ENCODE measurements at regions not wholly inside any gene's neighbourhood (a gene's known extent, or its start where the extent isn't known, plus 50 kb on each side); places are given as distances from the start of the nearest gene placed in this dataset.

GRCh38 chr5:67306965-67307607 lies 110.5 kb upstream of the CD180 start:
- DNase-seq (ENCODE audit: low read depth in 1 of 2, low spot score in 1 of 2) (no peak), FAIRE-seq (no peak)
- 59% methylated on average over 4 of the region's 4 CpGs for WGBS (ENCODE audit: missing lambda C conversion rate)

DNA sequence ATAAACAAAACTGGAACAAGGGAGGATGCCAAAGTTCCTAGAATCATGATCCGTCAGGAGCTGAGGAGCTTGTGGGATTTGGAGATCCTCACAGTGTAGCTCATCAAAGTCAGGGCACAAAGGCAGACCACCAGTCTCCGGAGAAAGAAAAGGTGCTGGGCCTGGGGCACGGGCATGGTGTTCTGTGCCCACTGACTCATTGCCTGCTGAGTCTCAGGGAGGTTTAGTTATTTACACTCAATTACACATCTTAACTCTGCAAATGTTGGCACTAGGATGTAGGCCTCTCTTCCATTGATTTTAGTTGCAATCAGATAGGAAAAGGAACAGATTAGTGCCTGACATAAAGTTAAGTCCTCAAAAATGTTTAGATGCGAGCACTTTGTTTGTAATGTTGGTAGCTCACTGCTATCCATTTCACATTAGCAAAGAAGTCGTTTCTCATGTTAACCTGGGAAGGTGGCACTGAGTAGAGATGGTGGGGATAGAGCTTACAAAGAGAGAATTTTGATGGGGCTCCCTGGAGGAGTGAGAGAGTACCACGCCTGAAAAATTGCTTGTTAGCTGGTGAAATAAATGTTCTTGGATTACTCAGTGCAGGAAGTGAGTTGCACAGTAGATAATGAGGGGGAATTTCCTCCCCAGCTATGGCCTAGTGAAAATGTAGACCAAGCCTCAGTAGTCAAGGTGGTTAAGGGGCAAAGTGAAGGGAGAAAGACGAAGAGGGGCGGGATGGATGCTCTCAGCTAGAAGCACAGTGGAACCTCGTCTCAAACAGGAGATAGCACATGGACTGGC lies 109.5 kb upstream of the CD180 start:
- 46% methylated on average over 9 of the region's 9 CpGs for WGBS (ENCODE audit: missing lambda C conversion rate)
- H3K4me2 ChIP-seq, result no peak overlapping the region
- POLR2A ChIA-PET, result no interaction called here
- FAIRE-seq (no peak), ATAC-seq (no peak), DNase-seq (ENCODE audit: low read depth in 1 of 2, low spot score in 1 of 2) (no peak)
- CTCF ChIA-PET, result interaction anchor here (1.0 to 1.1 kb wide), 2 partner anchors 245 to 670 kb away, joined by 3 read pairs; no protein-coding TSS in a partner anchor
- H3K27ac ChIP-seq, result no peak overlapping the region
- TF ChIP-seq ZFP36 (IDR thresholded peaks at IDR 0.05; ENCODE audit: borderline replicate concordance, partially characterized antibody), result no peak
- no peak for TF ChIP-seq FOSB (CRISPR knock-in tag; IDR thresholded peaks at IDR 0.05)
- no peak for TF ChIP-seq HES2 (IDR thresholded peaks at IDR 0.05)
- no peak for TF ChIP-seq RFX5 (IDR thresholded peaks at IDR 0.05)
- no peak for TF ChIP-seq ZNF302 (CRISPR knock-in tag; IDR thresholded peaks at IDR 0.05)
- TF ChIP-seq E2F6 (IDR thresholded peaks at IDR 0.05; ENCODE audit: borderline replicate concordance, low read depth), result no peak
- no peak for TF ChIP-seq CHD2 (IDR thresholded peaks at IDR 0.05; ENCODE audit: low read length, partially characterized antibody)
- TF ChIP-seq MAZ (IDR thresholded peaks at IDR 0.05; ENCODE audit: borderline replicate concordance, low read depth, low read length), result no peak
- no peaks in the 10 kb centered on the region for H3K9me3 ChIP-seq
- 0 out of 3 replicates have a peak, but pooled peaks cover 6% of the 10 kb centered on the region for H3K4me1 ChIP-seq
- H3K4me3 ChIP-seq, result no peak overlapping the region

More at GRCh38 chr5:67306965-67307607, 110.5 kb upstream of the CD180 start:
- Histone ChIP-seq H3K27ac (no peak overlapping the region), H3K9me3 (no peaks in the 10 kb centered on the region), H3K4me2 (no peak overlapping the region), H3K4me3 (no peak overlapping the region), H3K4me1 (no peaks in the 10 kb centered on the region)
- TF ChIP-seq, protein P1, sequence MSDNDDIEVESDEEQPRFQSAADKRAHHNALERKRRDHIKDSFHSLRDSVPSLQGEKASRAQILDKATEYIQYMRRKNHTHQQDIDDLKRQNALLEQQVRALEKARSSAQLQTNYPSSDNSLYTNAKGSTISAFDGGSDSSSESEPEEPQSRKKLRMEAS (IDR thresholded peaks at IDR 0.05), result no peak
- TF ChIP-seq KDM1A (IDR thresholded peaks at IDR 0.05; ENCODE audit: low read depth) (no peak), TP53 (CRISPR knock-in tag; IDR thresholded peaks at IDR 0.05) (no peak), E2F6 (IDR thresholded peaks at IDR 0.05; ENCODE audit: borderline replicate concordance, low read depth) (no peak), ELK1 (IDR thresholded peaks at IDR 0.05; ENCODE audit: low read depth, low read length) (no peak), HES2 (IDR thresholded peaks at IDR 0.05) (no peak), SMC3 (IDR thresholded peaks at IDR 0.05) (no peak), HOXB5 (CRISPR knock-in tag; IDR thresholded peaks at IDR 0.05) (no peak), CBX2 (IDR thresholded peaks at IDR 0.05; ENCODE audit: borderline replicate concordance, low read depth) (no peak), FOSB (CRISPR knock-in tag; IDR thresholded peaks at IDR 0.05) (no peak), MAZ (IDR thresholded peaks at IDR 0.05; ENCODE audit: borderline replicate concordance, low read depth, low read length) (no peak), RCOR1 (IDR thresholded peaks at IDR 0.05; ENCODE audit: low read depth, low read length) (no peak), SREBF2 (IDR thresholded peaks at IDR 0.05) (no peak), ZC3H11A (IDR thresholded peaks at IDR 0.05) (no peak), GATA3 (IDR thresholded peaks at IDR 0.05; ENCODE audit: borderline replicate concordance) (no peak)
- TF ChIP-seq, protein P2, sequence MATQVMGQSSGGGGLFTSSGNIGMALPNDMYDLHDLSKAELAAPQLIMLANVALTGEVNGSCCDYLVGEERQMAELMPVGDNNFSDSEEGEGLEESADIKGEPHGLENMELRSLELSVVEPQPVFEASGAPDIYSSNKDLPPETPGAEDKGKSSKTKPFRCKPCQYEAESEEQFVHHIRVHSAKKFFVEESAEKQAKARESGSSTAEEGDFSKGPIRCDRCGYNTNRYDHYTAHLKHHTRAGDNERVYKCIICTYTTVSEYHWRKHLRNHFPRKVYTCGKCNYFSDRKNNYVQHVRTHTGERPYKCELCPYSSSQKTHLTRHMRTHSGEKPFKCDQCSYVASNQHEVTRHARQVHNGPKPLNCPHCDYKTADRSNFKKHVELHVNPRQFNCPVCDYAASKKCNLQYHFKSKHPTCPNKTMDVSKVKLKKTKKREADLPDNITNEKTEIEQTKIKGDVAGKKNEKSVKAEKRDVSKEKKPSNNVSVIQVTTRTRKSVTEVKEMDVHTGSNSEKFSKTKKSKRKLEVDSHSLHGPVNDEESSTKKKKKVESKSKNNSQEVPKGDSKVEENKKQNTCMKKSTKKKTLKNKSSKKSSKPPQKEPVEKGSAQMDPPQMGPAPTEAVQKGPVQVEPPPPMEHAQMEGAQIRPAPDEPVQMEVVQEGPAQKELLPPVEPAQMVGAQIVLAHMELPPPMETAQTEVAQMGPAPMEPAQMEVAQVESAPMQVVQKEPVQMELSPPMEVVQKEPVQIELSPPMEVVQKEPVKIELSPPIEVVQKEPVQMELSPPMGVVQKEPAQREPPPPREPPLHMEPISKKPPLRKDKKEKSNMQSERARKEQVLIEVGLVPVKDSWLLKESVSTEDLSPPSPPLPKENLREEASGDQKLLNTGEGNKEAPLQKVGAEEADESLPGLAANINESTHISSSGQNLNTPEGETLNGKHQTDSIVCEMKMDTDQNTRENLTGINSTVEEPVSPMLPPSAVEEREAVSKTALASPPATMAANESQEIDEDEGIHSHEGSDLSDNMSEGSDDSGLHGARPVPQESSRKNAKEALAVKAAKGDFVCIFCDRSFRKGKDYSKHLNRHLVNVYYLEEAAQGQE (IDR thresholded peaks at IDR 0.05), result no peak
- ChIA-PET CTCF (interaction anchor here (1.1 to 1.3 kb wide), 2 partner anchors 22 to 669 kb away, joined by 3 to 4 read pairs; no protein-coding TSS in a partner anchor), POLR2A (no interaction called here)
- no peak for ATAC-seq
